ENCODE measurements at regions not wholly inside any gene's neighbourhood (a gene's known extent, or its start where the extent isn't known, plus 50 kb on each side); places are given as distances from the start of the nearest gene placed in this dataset.

DNA sequence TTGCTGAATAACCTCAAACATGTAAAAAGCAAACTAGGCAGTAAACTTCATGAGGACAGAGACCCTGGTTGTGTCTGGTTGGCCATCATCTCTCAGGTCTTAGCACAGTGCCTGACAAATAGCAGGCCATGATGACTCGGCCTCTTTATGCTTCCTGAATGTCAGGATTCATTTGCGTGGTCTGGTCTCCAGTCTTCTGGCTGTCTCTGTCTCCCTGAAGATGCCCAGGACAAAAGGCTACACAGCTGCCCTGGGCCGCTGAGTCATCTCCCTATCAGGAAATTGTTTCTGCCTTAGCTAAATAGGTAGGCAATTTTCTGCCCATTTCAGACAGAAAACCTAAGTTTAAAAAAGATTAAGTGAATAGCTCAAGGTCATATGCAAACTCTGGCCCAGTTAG is 84.1 kb upstream of the FNDC3A start:
- DNase-seq (ENCODE audit: low spot score), result no peak

DNA sequence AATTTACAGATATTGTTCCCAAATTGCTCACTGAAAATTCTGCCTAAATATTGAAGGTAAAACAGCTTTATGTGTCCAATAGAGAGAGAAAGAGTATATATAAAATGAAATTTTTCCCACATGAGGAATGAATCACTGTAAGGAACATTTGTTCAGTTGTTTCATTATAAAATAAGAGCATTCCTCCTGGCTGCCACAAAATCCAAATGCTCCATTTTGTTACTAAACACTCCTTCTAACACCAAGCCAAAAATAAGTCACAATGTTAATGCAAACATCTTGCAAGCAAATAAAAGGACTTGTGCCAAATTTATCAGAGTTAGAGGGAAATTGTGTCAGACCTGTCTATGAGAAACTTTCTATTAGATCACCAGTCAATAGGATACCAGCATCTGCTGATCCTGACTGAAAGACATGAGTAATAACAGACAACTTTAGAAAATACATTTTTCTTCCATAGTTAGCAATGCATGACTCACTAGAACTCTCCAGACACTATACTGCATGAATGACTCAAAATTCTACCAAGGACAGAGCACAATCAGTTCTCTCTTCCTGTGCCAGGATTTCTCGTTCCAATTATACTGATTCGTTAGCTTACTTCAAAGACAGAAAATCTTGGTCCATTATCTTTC is 83.5 kb upstream of the FNDC3A start:
- Mint-ChIP-seq H3K4me1 (ENCODE audit: unreplicated experiment) (no peaks in the 10 kb centered on the region), H3K36me3 (ENCODE audit: low read depth, unreplicated experiment) (no peaks in the 10 kb centered on the region)
- TF ChIP-seq, protein P1, sequence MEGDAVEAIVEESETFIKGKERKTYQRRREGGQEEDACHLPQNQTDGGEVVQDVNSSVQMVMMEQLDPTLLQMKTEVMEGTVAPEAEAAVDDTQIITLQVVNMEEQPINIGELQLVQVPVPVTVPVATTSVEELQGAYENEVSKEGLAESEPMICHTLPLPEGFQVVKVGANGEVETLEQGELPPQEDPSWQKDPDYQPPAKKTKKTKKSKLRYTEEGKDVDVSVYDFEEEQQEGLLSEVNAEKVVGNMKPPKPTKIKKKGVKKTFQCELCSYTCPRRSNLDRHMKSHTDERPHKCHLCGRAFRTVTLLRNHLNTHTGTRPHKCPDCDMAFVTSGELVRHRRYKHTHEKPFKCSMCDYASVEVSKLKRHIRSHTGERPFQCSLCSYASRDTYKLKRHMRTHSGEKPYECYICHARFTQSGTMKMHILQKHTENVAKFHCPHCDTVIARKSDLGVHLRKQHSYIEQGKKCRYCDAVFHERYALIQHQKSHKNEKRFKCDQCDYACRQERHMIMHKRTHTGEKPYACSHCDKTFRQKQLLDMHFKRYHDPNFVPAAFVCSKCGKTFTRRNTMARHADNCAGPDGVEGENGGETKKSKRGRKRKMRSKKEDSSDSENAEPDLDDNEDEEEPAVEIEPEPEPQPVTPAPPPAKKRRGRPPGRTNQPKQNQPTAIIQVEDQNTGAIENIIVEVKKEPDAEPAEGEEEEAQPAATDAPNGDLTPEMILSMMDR (IDR thresholded peaks at IDR 0.05; ENCODE audit: unreplicated experiment), result no peak

More for the DNA sequence above, 84.1 kb upstream of the FNDC3A start:
- no peaks in the 10 kb centered on the region for H3K36me3 Mint-ChIP-seq (ENCODE audit: low read depth, unreplicated experiment)
- no peak overlapping the region for H3K27ac Mint-ChIP-seq (ENCODE audit: unreplicated experiment)
- H3K9me3 Mint-ChIP-seq (ENCODE audit: unreplicated experiment), result no peaks in the 10 kb centered on the region
- TF ChIP-seq, protein P1 (IDR thresholded peaks at IDR 0.05; ENCODE audit: unreplicated experiment), result no peak
- no peaks in the 10 kb centered on the region for H3K4me1 Mint-ChIP-seq (ENCODE audit: unreplicated experiment)
- no peak overlapping the region for H3K4me3 Mint-ChIP-seq (ENCODE audit: unreplicated experiment)
- H3K27me3 Mint-ChIP-seq (ENCODE audit: unreplicated experiment), result no peaks in the 10 kb centered on the region

DNA sequence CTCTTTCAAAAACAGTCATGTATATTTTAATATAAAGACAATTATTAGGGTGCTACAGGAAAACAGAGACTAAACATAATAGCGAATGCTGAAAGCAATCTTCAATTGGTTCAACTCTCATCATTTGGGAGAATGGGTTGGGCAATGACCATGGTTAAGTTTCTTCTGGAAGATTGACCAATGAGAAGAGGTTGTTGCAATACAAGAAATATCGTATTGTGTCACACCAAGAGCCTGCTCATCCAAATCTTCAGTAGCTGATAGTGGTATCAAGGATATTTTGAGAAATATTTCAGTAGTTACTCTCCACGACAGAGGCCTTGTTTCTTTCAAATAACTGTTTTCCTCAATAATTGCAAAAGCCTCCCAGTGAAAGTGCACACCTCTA is 83.0 kb upstream of the FNDC3A start:
- H3K27ac Mint-ChIP-seq (ENCODE audit: unreplicated experiment), result no peak overlapping the region
- DNase-seq (ENCODE audit: low spot score), result no peak
- no peak overlapping the region for H3K4me3 Mint-ChIP-seq (ENCODE audit: unreplicated experiment)
- no peaks in the 10 kb centered on the region for H3K36me3 Mint-ChIP-seq (ENCODE audit: low read depth, unreplicated experiment)
- no peaks in the 10 kb centered on the region for H3K9me3 Mint-ChIP-seq (ENCODE audit: unreplicated experiment)
- no peaks in the 10 kb centered on the region for H3K27me3 Mint-ChIP-seq (ENCODE audit: unreplicated experiment)
- no peaks in the 10 kb centered on the region for H3K4me1 Mint-ChIP-seq (ENCODE audit: unreplicated experiment)
- TF ChIP-seq, protein P1 (IDR thresholded peaks at IDR 0.05; ENCODE audit: unreplicated experiment), result no peak

More for the DNA sequence above, 83.5 kb upstream of the FNDC3A start:
- Mint-ChIP-seq H3K27me3 (ENCODE audit: unreplicated experiment) (no peaks in the 10 kb centered on the region), H3K27ac (ENCODE audit: unreplicated experiment) (no peak overlapping the region), H3K4me3 (ENCODE audit: unreplicated experiment) (no peak overlapping the region), H3K9me3 (ENCODE audit: unreplicated experiment) (no peaks in the 10 kb centered on the region)
- no peak for DNase-seq (ENCODE audit: low spot score)

DNA sequence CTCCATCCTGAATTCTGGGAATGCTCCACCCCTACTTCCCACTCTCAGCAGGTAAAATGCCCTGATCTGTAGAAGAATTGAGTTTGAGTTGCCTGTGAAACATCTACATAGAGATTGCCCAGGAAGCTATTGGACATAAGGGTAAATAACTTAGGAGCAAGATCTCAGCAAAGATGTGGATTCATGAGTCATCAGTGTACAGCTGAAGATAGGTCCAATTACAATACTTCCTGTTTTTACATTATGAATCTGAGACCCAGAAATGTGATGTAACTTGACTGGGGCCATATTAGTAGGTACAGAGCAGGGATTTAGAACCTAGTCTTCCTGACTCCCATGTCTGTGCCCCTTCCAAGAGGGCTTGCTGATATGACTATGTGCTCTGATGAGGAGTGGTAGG is 79.4 kb upstream of the FNDC3A start:
- Mint-ChIP-seq H3K27ac (ENCODE audit: unreplicated experiment) (no peak overlapping the region), H3K27me3 (ENCODE audit: unreplicated experiment) (no peaks in the 10 kb centered on the region), H3K4me3 (ENCODE audit: unreplicated experiment) (no peak overlapping the region), H3K9me3 (ENCODE audit: unreplicated experiment) (no peaks in the 10 kb centered on the region), H3K4me1 (ENCODE audit: unreplicated experiment) (no peaks in the 10 kb centered on the region), H3K36me3 (ENCODE audit: low read depth, unreplicated experiment) (no peaks in the 10 kb centered on the region)
- TF ChIP-seq, protein P1 (IDR thresholded peaks at IDR 0.05; ENCODE audit: unreplicated experiment), result no peak
- DNase-seq (ENCODE audit: low spot score), result no peak

DNA sequence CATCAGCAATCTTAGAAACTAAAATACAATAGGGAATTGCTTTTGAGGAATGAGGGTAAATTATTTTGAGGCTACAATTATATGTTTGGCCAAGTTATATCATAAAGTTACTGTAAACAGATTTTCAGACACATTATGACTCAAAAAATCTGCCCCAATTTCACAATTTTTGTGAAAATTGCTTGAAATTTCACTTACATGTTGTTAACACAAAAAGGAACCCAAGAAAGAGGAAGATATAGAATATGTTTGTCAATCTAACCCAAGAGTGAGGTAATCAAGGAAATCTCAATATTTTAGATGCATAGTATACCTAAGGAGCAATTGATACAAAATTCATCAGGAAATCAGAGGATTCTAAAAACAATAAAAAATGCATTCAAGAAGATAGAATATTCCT is 73.9 kb upstream of the FNDC3A start:
- TF ChIP-seq, protein P1 (IDR thresholded peaks at IDR 0.05; ENCODE audit: unreplicated experiment), result no peak
- no peaks in the 10 kb centered on the region for H3K36me3 Mint-ChIP-seq (ENCODE audit: low read depth, unreplicated experiment)
- no peaks in the 10 kb centered on the region for H3K27me3 Mint-ChIP-seq (ENCODE audit: unreplicated experiment)
- H3K27ac Mint-ChIP-seq (ENCODE audit: unreplicated experiment), result no peak overlapping the region
- H3K4me3 Mint-ChIP-seq (ENCODE audit: unreplicated experiment), result no peak overlapping the region
- H3K4me1 Mint-ChIP-seq (ENCODE audit: unreplicated experiment), result no peaks in the 10 kb centered on the region
- no peak for DNase-seq (ENCODE audit: low spot score)
- no peaks in the 10 kb centered on the region for H3K9me3 Mint-ChIP-seq (ENCODE audit: unreplicated experiment)

Measured in endothelial cell (in vitro differentiated cells).